PC-9 (cell line): ENCODE measurements at regions not wholly inside any gene's neighbourhood (a gene's known extent, or its start where the extent isn't known, plus 50 kb on each side); places are given as distances from the start of the nearest gene placed in this dataset.

ENCODE experiments used
- EZH2 ChIP-seq: fragments of 200-600 bp; sonication (generic); IDR thresholded peaks from 2 replicates; pipeline ENCODE4 v1.8.0; 2017; ENCODE audit warnings: antibody characterized with exemption, low read depth
- TF ChIP-seq, protein P1 (sequence below): fragments of 200-600 bp; sonication (generic); conservative IDR thresholded peaks from 2 replicates; pipeline ENCODE4 v1.6.1; 2017; ENCODE audit warnings: mixed run types, antibody characterized with exemption, mild to moderate bottlenecking, moderate library complexity

DNA sequence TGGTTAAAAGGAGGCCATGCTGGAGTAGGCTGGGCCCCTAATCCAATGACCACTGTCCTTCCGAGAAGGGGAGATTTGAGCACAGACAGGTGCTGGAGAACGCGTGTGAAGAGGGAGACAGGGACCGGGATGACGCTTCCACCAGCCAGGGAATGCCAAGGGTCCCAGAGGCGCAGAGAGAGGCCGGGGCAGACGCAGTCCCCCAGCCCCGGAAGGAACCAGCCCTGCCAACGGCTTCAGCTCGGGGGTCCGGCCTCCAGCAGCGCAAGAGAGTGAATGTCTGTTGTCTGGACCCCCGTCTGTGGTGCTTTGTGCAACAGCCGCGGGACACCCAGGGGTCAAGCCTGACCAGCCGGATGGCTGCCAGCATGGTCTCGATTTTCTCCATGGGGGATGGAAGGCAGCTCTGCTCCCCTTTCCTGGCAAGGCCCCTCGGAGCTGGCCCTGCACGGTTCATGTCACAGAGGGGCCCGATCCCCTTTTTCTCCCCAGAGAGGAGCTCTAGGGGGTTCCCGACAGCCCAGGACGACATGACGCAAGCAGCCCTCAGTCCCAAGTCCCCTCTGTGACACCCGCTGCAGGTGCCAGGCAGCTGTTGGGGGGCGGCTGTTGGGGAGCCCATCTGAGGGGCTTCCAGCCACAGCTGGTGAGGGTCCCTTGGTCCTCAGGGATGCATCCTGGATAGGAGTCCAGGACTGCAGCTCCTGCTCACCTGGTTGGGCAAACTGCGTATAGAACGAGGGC, 73.5 kb downstream of the SIK1 start:
- TF ChIP-seq, protein P1, sequence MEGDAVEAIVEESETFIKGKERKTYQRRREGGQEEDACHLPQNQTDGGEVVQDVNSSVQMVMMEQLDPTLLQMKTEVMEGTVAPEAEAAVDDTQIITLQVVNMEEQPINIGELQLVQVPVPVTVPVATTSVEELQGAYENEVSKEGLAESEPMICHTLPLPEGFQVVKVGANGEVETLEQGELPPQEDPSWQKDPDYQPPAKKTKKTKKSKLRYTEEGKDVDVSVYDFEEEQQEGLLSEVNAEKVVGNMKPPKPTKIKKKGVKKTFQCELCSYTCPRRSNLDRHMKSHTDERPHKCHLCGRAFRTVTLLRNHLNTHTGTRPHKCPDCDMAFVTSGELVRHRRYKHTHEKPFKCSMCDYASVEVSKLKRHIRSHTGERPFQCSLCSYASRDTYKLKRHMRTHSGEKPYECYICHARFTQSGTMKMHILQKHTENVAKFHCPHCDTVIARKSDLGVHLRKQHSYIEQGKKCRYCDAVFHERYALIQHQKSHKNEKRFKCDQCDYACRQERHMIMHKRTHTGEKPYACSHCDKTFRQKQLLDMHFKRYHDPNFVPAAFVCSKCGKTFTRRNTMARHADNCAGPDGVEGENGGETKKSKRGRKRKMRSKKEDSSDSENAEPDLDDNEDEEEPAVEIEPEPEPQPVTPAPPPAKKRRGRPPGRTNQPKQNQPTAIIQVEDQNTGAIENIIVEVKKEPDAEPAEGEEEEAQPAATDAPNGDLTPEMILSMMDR: no peak
- no peak for TF ChIP-seq EZH2
